GM13976 (cell line): ENCODE measurements at regions not wholly inside any gene's neighbourhood (a gene's known extent, or its start where the extent isn't known, plus 50 kb on each side); places are given as distances from the start of the nearest gene placed in this dataset.

Experiments
- DNase-seq: peaks from one replicate; pipeline ENCODE4 v3.0.0; 2012; ENCODE audit warnings: low spot score
- in situ Hi-C: fragments of 300-500 bp; cut with MboI; formaldehyde crosslinking; loops from one replicate; pipeline ENCODE4 v1.12.0; 2022; ENCODE audit warnings: low sequenced_read_pairs, mixed read lengths, inconsistent platforms; ENCODE audit not compliant: unreplicated experiment
- TF ChIP-seq, protein P1 (sequence below): IDR thresholded peaks from 2 replicates; pipeline ENCODE4 v1.5.1; 2012; ENCODE audit warnings: borderline replicate concordance, mild to moderate bottlenecking; ENCODE audit not compliant: insufficient read depth; ENCODE audit errors: extremely low read depth, missing control alignments, control extremely low read depth

DNA sequence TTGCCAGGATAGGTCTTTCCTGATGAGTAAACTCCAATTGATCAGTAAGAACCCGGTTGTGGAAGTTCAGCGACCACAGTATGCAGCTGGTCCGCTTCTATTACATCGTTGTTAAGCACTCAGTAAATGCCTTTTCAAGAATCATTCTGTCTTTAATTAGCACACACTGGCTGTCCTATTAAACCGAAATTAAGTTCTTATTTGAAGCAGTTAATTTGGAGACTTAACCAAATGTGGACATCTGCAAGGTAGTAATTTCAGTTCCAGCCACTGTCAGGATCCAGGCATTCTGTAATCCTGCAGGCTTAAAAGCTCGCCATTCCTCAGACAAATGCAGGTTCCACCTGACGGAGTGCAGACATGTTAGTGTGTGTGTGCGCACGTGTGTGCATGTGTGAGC is 254.6 kb downstream of the IRX2 start:
- DNase-seq = no peak
- TF ChIP-seq, protein P1, sequence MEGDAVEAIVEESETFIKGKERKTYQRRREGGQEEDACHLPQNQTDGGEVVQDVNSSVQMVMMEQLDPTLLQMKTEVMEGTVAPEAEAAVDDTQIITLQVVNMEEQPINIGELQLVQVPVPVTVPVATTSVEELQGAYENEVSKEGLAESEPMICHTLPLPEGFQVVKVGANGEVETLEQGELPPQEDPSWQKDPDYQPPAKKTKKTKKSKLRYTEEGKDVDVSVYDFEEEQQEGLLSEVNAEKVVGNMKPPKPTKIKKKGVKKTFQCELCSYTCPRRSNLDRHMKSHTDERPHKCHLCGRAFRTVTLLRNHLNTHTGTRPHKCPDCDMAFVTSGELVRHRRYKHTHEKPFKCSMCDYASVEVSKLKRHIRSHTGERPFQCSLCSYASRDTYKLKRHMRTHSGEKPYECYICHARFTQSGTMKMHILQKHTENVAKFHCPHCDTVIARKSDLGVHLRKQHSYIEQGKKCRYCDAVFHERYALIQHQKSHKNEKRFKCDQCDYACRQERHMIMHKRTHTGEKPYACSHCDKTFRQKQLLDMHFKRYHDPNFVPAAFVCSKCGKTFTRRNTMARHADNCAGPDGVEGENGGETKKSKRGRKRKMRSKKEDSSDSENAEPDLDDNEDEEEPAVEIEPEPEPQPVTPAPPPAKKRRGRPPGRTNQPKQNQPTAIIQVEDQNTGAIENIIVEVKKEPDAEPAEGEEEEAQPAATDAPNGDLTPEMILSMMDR = no peak
- in situ Hi-C loops = no loop called here

DNA sequence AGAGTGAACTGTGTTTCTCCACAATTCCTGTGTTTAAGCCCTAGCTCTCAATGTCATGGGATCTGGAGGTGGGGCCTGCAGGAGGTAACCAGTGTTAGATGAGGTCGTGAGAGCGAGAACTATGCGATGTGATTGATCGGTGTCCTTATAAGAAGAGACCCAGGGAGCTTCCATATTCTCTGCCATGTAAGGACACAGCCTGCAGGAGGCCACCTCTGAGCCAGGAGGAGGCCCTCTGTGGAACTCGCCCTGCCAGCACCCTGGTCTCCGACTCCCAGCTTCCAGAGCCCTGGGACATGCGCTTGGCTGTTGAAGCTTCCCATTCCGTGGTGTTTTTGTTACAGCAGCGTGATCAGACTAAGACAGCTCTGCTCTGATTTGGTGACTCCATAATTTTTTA is 255.4 kb downstream of the IRX2 start:
- TF ChIP-seq, protein P1 = no peak
- in situ Hi-C loops = no loop called here
- DNase-seq = no peak

DNA sequence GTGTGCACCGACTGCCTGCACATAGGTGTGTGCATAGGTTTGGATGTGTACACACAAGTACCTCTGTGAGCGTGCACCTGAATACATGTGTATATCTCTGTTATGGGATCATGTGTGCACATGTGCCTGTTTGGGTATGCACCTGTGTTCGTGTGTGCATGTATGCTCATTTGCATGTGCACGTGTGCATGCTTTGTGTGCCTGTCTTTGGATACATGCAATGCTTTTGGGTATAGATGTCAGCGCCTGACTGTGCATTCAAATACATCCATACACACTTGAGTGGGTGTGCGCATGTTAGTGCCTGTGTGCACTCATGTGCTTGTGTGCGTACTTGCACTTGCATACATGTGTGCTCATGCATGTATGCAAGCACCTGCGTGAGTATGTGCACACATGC is 258.1 kb downstream of the IRX2 start:
- no peak for DNase-seq
- in situ Hi-C loops = no loop called here
- TF ChIP-seq, protein P1 = no peak

DNA sequence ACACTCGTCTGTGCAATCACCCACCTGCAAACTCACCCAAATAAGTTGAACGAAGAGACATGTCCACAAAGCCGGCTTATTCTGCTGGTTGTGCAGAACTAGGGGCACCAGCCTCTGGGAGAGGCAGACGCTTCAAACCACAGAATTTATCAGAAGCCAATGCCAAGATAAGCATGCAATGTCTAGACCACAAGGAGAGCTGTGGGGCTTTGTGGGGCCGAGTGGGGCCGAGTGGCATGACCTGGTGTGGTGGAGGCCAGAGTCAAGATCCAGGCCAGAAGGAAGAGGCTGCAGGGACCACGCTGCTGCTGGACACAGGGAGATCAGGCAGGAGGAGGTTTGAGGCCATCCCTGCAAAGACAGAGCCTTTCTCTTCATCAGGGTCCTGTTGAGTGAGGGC is 259.0 kb downstream of the IRX2 start:
- no peak for DNase-seq
- TF ChIP-seq, protein P1 = no peak
- in situ Hi-C loops = no loop called here

DNA sequence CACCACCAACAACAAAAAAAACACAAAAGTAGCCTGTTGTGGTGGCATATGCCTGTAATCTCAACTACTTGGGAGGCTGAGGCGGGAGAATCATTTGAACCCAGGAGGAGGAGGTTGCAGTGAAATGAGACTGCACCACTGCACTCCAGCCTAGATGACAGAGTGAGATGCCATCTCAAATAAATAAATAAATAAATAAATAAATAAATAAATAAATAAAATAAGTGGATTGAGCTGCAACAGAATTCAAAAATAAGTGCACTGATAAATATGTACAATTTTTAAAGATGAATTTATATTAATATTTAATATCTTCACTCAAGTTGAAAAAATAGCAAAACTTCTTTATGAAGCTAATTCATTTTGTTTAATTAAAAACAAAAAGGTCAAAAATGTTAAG is 259.6 kb downstream of the IRX2 start:
- TF ChIP-seq, protein P1 = no peak
- in situ Hi-C loops = no loop called here
- no peak for DNase-seq

DNA sequence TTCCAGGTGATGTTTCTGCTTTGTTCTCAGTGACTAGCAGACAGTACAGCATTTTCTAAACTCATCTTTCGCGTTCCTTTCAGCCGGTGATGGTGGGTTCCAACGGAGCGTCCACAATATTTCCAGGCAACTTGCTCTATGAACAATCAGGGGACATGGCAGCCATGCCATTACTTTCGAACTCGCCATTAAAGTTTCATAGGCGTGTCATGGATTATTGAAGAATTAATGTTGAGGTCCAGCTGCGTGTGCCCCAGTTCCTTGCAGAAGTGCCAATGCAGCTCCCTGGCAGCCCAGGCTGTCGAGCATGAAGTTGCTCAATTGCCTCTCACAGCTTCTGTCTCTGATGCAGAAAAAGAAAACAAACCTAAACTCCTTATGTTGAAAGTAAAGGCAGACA is 262.2 kb downstream of the IRX2 start:
- TF ChIP-seq, protein P1 = no peak
- in situ Hi-C loops = no loop called here
- DNase-seq = no peak

DNA sequence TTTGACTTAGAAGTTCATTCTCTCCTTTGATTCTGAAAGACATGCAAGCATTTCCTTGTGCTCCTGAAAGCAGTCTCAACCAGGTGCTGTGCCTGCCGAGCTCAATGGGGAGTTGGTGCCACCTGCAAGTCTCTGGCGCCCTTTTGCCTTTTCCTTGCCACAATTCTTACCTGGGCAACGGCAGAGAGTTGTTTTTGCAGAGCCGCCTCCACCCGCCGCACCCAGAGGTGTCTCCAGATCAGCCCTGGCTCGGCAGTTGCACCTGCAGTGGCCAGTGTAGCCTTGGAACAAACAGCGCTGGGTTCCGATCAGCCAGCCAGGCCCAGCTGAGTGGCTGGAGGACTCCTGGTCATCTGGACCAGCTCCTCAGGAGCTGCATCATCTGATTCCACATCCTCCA is 262.9 kb downstream of the IRX2 start:
- in situ Hi-C loops = no loop called here

More for the DNA sequence above, 262.9 kb downstream of the IRX2 start:
- no peak for DNase-seq
- TF ChIP-seq, protein P1 = no peak
